ENCODE measurements at regions not wholly inside any gene's neighbourhood (a gene's known extent, or its start where the extent isn't known, plus 50 kb on each side); places are given as distances from the start of the nearest gene placed in this dataset.
A peak's percentile ranks its signal among the peaks of the same experiment; 100 is the strongest.

- H3K9me3 ChIP-seq (ENCODE audit: control insufficient read depth, insufficient read depth, low read length) = no peaks in the 10 kb centered on the region
- H3K36me3 ChIP-seq (ENCODE audit: control insufficient read depth, insufficient read depth, low read length) = no peaks in the 10 kb centered on the region
- no peak overlapping the region for H3K9ac ChIP-seq (ENCODE audit: low read depth, low read length)
- no peak overlapping the region for H3K27ac ChIP-seq (ENCODE audit: low read depth, low read length)
- no peak overlapping the region for H3K4me3 ChIP-seq (ENCODE audit: low read depth, low read length)
- H3K27me3 ChIP-seq (ENCODE audit: control insufficient read depth, insufficient read depth, low read length) = no peaks in the 10 kb centered on the region
- H3K4me1 ChIP-seq (ENCODE audit: control insufficient read depth, insufficient read depth, low read length) = peaks cover 18% of the 10 kb centered on the region
These were observed 178.5 kb downstream of the GLI2 start for GRCh38 chr2:120913972-120914838.

- Histone ChIP-seq H3K27me3 (ENCODE audit: control insufficient read depth, insufficient read depth, low read length) (no peaks in the 10 kb centered on the region), H3K4me3 (ENCODE audit: low read depth, low read length) (no peak overlapping the region), H3K4me1 (ENCODE audit: control insufficient read depth, insufficient read depth, low read length) (peaks cover 18% of the 10 kb centered on the region), H3K27ac (ENCODE audit: low read depth, low read length) (peak overlapping the region; percentile 23), H3K9me3 (ENCODE audit: control insufficient read depth, insufficient read depth, low read length) (no peaks in the 10 kb centered on the region), H3K9ac (ENCODE audit: low read depth, low read length) (no peak overlapping the region), H3K36me3 (ENCODE audit: control insufficient read depth, insufficient read depth, low read length) (peaks cover 3% of the 10 kb centered on the region; the same call in 1 of the 2 replicates)
These were observed 179.3 kb downstream of the GLI2 start for GRCh38 chr2:120914839-120915521.

GRCh38 chr2:120915670-120916069 lies 180.0 kb downstream of the GLI2 start:
- H3K4me1 ChIP-seq (ENCODE audit: control insufficient read depth, insufficient read depth, low read length) = peaks cover 18% of the 10 kb centered on the region
- H3K27ac ChIP-seq (ENCODE audit: low read depth, low read length) = peak overlapping the region; percentile 23
- no peak overlapping the region for H3K4me3 ChIP-seq (ENCODE audit: low read depth, low read length)
- H3K9ac ChIP-seq (ENCODE audit: low read depth, low read length) = no peak overlapping the region
- H3K36me3 ChIP-seq (ENCODE audit: control insufficient read depth, insufficient read depth, low read length) = peaks cover 3% of the 10 kb centered on the region; the same call in 1 of the 2 replicates
- no peaks in the 10 kb centered on the region for H3K9me3 ChIP-seq (ENCODE audit: control insufficient read depth, insufficient read depth, low read length)
- H3K27me3 ChIP-seq (ENCODE audit: control insufficient read depth, insufficient read depth, low read length) = no peaks in the 10 kb centered on the region

- Histone ChIP-seq H3K4me1 (ENCODE audit: control insufficient read depth, insufficient read depth, low read length) (peaks cover 14% of the 10 kb centered on the region), H3K27ac (ENCODE audit: low read depth, low read length) (no peak overlapping the region), H3K4me3 (ENCODE audit: low read depth, low read length) (no peak overlapping the region), H3K36me3 (ENCODE audit: control insufficient read depth, insufficient read depth, low read length) (peaks cover 3% of the 10 kb centered on the region; the same call in 1 of the 2 replicates), H3K9ac (ENCODE audit: low read depth, low read length) (no peak overlapping the region), H3K27me3 (ENCODE audit: control insufficient read depth, insufficient read depth, low read length) (no peaks in the 10 kb centered on the region), H3K9me3 (ENCODE audit: control insufficient read depth, insufficient read depth, low read length) (no peaks in the 10 kb centered on the region)
These were observed 180.8 kb downstream of the GLI2 start for GRCh38 chr2:120916446-120916845.

- no peak overlapping the region for H3K4me3 ChIP-seq (ENCODE audit: low read depth, low read length)
- no peaks in the 10 kb centered on the region for H3K27me3 ChIP-seq (ENCODE audit: control insufficient read depth, insufficient read depth, low read length)
- H3K4me1 ChIP-seq (ENCODE audit: control insufficient read depth, insufficient read depth, low read length) = peaks cover 8% of the 10 kb centered on the region
- H3K36me3 ChIP-seq (ENCODE audit: control insufficient read depth, insufficient read depth, low read length) = peaks cover 6% of the 10 kb centered on the region
- no peak overlapping the region for H3K9ac ChIP-seq (ENCODE audit: low read depth, low read length)
- H3K9me3 ChIP-seq (ENCODE audit: control insufficient read depth, insufficient read depth, low read length) = no peaks in the 10 kb centered on the region
- H3K27ac ChIP-seq (ENCODE audit: low read depth, low read length) = no peak overlapping the region
These were observed 182.2 kb downstream of the GLI2 start for GRCh38 chr2:120917886-120918285.

- peaks cover 7% of the 10 kb centered on the region; the same call in 1 of the 2 replicates for H3K4me1 ChIP-seq (ENCODE audit: control insufficient read depth, insufficient read depth, low read length)
- H3K27ac ChIP-seq (ENCODE audit: low read depth, low read length) = no peak overlapping the region
- peaks cover 14% of the 10 kb centered on the region for H3K36me3 ChIP-seq (ENCODE audit: control insufficient read depth, insufficient read depth, low read length)
- H3K9me3 ChIP-seq (ENCODE audit: control insufficient read depth, insufficient read depth, low read length) = no peaks in the 10 kb centered on the region
- no peaks in the 10 kb centered on the region for H3K27me3 ChIP-seq (ENCODE audit: control insufficient read depth, insufficient read depth, low read length)
- H3K4me3 ChIP-seq (ENCODE audit: low read depth, low read length) = no peak overlapping the region
- no peak overlapping the region for H3K9ac ChIP-seq (ENCODE audit: low read depth, low read length)
These were observed 183.5 kb downstream of the GLI2 start for GRCh38 chr2:120919216-120919615.

- Histone ChIP-seq H3K4me3 (ENCODE audit: low read depth, low read length) (no peak overlapping the region), H3K9me3 (ENCODE audit: control insufficient read depth, insufficient read depth, low read length) (no peaks in the 10 kb centered on the region), H3K27me3 (ENCODE audit: control insufficient read depth, insufficient read depth, low read length) (no peaks in the 10 kb centered on the region), H3K27ac (ENCODE audit: low read depth, low read length) (no peak overlapping the region), H3K36me3 (ENCODE audit: control insufficient read depth, insufficient read depth, low read length) (peaks cover 14% of the 10 kb centered on the region), H3K9ac (ENCODE audit: low read depth, low read length) (no peak overlapping the region), H3K4me1 (ENCODE audit: control insufficient read depth, insufficient read depth, low read length) (peaks cover 5% of the 10 kb centered on the region; the same call in 1 of the 2 replicates)
These were observed 184.2 kb downstream of the GLI2 start for GRCh38 chr2:120919771-120920453.

- Histone ChIP-seq H3K27ac (ENCODE audit: low read depth, low read length) (no peak overlapping the region), H3K4me1 (ENCODE audit: control insufficient read depth, insufficient read depth, low read length) (peaks cover 2% of the 10 kb centered on the region; the same call in 1 of the 2 replicates), H3K9ac (ENCODE audit: low read depth, low read length) (no peak overlapping the region), H3K27me3 (ENCODE audit: control insufficient read depth, insufficient read depth, low read length) (no peaks in the 10 kb centered on the region), H3K36me3 (ENCODE audit: control insufficient read depth, insufficient read depth, low read length) (peaks cover 14% of the 10 kb centered on the region), H3K4me3 (ENCODE audit: low read depth, low read length) (no peak overlapping the region), H3K9me3 (ENCODE audit: control insufficient read depth, insufficient read depth, low read length) (no peaks in the 10 kb centered on the region)
These were observed 184.9 kb downstream of the GLI2 start for GRCh38 chr2:120920454-120921148.

GRCh38 chr2:120921457-120921856 lies 185.8 kb downstream of the GLI2 start:
- Histone ChIP-seq H3K27ac (ENCODE audit: low read depth, low read length) (no peak overlapping the region), H3K9me3 (ENCODE audit: control insufficient read depth, insufficient read depth, low read length) (no peaks in the 10 kb centered on the region), H3K36me3 (ENCODE audit: control insufficient read depth, insufficient read depth, low read length) (peaks cover 14% of the 10 kb centered on the region), H3K27me3 (ENCODE audit: control insufficient read depth, insufficient read depth, low read length) (no peaks in the 10 kb centered on the region), H3K4me3 (ENCODE audit: low read depth, low read length) (no peak overlapping the region), H3K4me1 (ENCODE audit: control insufficient read depth, insufficient read depth, low read length) (no peaks in the 10 kb centered on the region), H3K9ac (ENCODE audit: low read depth, low read length) (no peak overlapping the region)

GRCh38 chr2:120922571-120923332 lies 187.1 kb downstream of the GLI2 start:
- no peak overlapping the region for H3K4me3 ChIP-seq (ENCODE audit: low read depth, low read length)
- H3K27me3 ChIP-seq (ENCODE audit: control insufficient read depth, insufficient read depth, low read length) = no peaks in the 10 kb centered on the region
- no peak overlapping the region for H3K27ac ChIP-seq (ENCODE audit: low read depth, low read length)
- no peaks in the 10 kb centered on the region for H3K4me1 ChIP-seq (ENCODE audit: control insufficient read depth, insufficient read depth, low read length)
- H3K36me3 ChIP-seq (ENCODE audit: control insufficient read depth, insufficient read depth, low read length) = peaks cover 14% of the 10 kb centered on the region
- H3K9ac ChIP-seq (ENCODE audit: low read depth, low read length) = no peak overlapping the region
- no peaks in the 10 kb centered on the region for H3K9me3 ChIP-seq (ENCODE audit: control insufficient read depth, insufficient read depth, low read length)

Data from HUES48 (cell line).